Esophagus muscularis mucosa (tissue), 4 donors: ENCODE measurements at regions not wholly inside any gene's neighbourhood (a gene's known extent, or its start where the extent isn't known, plus 50 kb on each side); places are given as distances from the start of the nearest gene placed in this dataset.

Source experiments
- DNase-seq: peaks from one replicate; pipeline ENCODE4 v3.0.0-alpha.2; 2017; ENCODE audit errors: extremely low spot score
- H3K27ac ChIP-seq, 4 donors: fragments of 200-600 bp; sonication (generic); replicated peaks in 1 of 4; 1 replicate in 3 of 4; 2 replicates in 1 of 4; pipeline ENCODE4 v1.5.1; 2016 to 2019; ENCODE audit warnings: mild to moderate bottlenecking in 1 of 4
- H3K27me3 ChIP-seq, 4 donors: fragments of 200-600 bp; sonication (generic); one replicate each; pipeline versions ENCODE4 v1.5.1 to v1.6.0; 2016 to 2019
- H3K36me3 ChIP-seq, 4 donors: fragments of 200-600 bp; sonication (generic); one replicate each; pipeline ENCODE4 v1.5.1; 2016 to 2019
- H3K4me1 ChIP-seq, 4 donors: fragments of 200-600 bp; sonication (generic); one replicate each; pipeline ENCODE4 v1.5.1; 2016 to 2019
- H3K4me3 ChIP-seq, 4 donors: fragments of 200-600 bp; sonication (generic); 1 replicate in 2 of 4; 2 replicates in 2 of 4; pipeline ENCODE4 v1.5.1; 2016 to 2019; ENCODE audit warnings: mild to moderate bottlenecking in 4 of 4, moderate library complexity in 1 of 4
- H3K9me3 ChIP-seq, 4 donors: fragments of 200-600 bp; sonication (generic); 1 replicate in 3 of 4; 2 replicates in 1 of 4; pipeline ENCODE4 v1.5.1; 2016 to 2019
- CTCF ChIP-seq, 3 experiments: fragments of 200-600 bp in 2 of 3; fragments of 450-650 bp in 1 of 3; sonication (generic) in 2 of 3; IDR thresholded peaks; one replicate each; pipeline ENCODE4 v1.5.1; 2017 to 2019; ENCODE audit warnings: antibody characterized with exemption in 3 of 3, mild to moderate bottlenecking in 2 of 3, moderate library complexity in 1 of 3
- EP300 ChIP-seq: sonication (generic); formaldehyde crosslinking; IDR thresholded peaks from one replicate; pipeline ENCODE4 v1.6.1; 2017; ENCODE audit warnings: antibody characterized with exemption
- POLR2A ChIP-seq: fragments of 450-650 bp; IDR thresholded peaks from one replicate; pipeline ENCODE4 v1.6.1; 2017; ENCODE audit warnings: antibody characterized with exemption, moderate library complexity, mild to moderate bottlenecking, low read depth
- POLR2AphosphoS5 ChIP-seq, 2 donors: sonication (generic); formaldehyde crosslinking; IDR thresholded peaks; one replicate each; pipeline ENCODE4 v1.6.1; 2017; ENCODE audit warnings: antibody characterized with exemption in 2 of 2
- WGBS: methylation state at CpG from one replicate; pipeline ENCODE4 v1.1.5; 2018; 5-methylcytosine and 5-hydroxymethylcytosine counted together
- intact Hi-C: fragments of 100-400 bp; cut with DNase I; formaldehyde crosslinking; loops from one replicate; pipeline ENCODE4 v1.15.1; 2023

GRCh38 chr2:219851169-219851568, 223.7 kb downstream of the SLC4A3 start:
- H3K27me3 ChIP-seq, result peaks cover 0 to 55% (median 0%) of the 10 kb centered on the region in 4 donors
- no peaks in the 10 kb centered on the region for H3K9me3 ChIP-seq
- no peak for DNase-seq
- TF ChIP-seq CTCF (IDR thresholded peaks at IDR 0.05) (no peak), POLR2AphosphoS5 (IDR thresholded peaks at IDR 0.05) (no peak), POLR2A (no peak), EP300 (no peak)
- H3K36me3 ChIP-seq, result no peaks in the 10 kb centered on the region
- intact Hi-C loops, result no loop called here
- 52% methylated on average over 6 of the region's 6 CpGs for WGBS
- H3K4me3 ChIP-seq, result no peak overlapping the region
- peaks cover 6 to 13% (median 10%) of the 10 kb centered on the region in 4 donors for H3K4me1 ChIP-seq
- H3K27ac ChIP-seq, result no peak overlapping the region

GRCh38 chr2:219851801-219852481, 224.5 kb downstream of the SLC4A3 start:
- DNase-seq, result no peak
- H3K27me3 ChIP-seq, result peaks cover 0 to 59% (median 0%) of the 10 kb centered on the region in 4 donors

GRCh38 chr2:219852626-219853025, 225.2 kb downstream of the SLC4A3 start:
- Histone ChIP-seq H3K4me3 (peak overlapping the region in 1 of 4 donors; percentile 40), H3K27ac (no peak overlapping the region), H3K4me1 (peaks cover 6 to 13% (median 10%) of the 10 kb centered on the region in 4 donors), H3K27me3 (peaks cover 0 to 66% (median 0%) of the 10 kb centered on the region in 4 donors), H3K9me3 (no peaks in the 10 kb centered on the region), H3K36me3 (no peaks in the 10 kb centered on the region)
- 39% methylated on average over 12 of the region's 12 CpGs for WGBS
- no peak for DNase-seq
- no peak for TF ChIP-seq EP300
- TF ChIP-seq POLR2A, result no peak
- no peak for TF ChIP-seq POLR2AphosphoS5 (IDR thresholded peaks at IDR 0.05)
- TF ChIP-seq CTCF (IDR thresholded peaks at IDR 0.05), result no peak
- intact Hi-C loops, result no loop called here

More at GRCh38 chr2:219851801-219852481, 224.5 kb downstream of the SLC4A3 start:
- WGBS, result 19% methylated on average over 12 of the region's 22 CpGs
- Histone ChIP-seq H3K4me3 (peak overlapping the region; percentile 13 to 43 (median 34)), H3K27ac (no peak overlapping the region), H3K4me1 (peaks cover 6 to 13% (median 10%) of the 10 kb centered on the region in 4 donors), H3K36me3 (no peaks in the 10 kb centered on the region), H3K9me3 (no peaks in the 10 kb centered on the region)
- intact Hi-C loops, result no loop called here
- no peak for TF ChIP-seq CTCF (IDR thresholded peaks at IDR 0.05)
- no peak for TF ChIP-seq POLR2AphosphoS5 (IDR thresholded peaks at IDR 0.05)
- TF ChIP-seq EP300, result no peak
- no peak for TF ChIP-seq POLR2A

GRCh38 chr2:219856602-219857001, 229.2 kb downstream of the SLC4A3 start:
- WGBS, result 90% methylated on average over 3 of the region's 3 CpGs
- H3K27me3 ChIP-seq, result peaks cover 0 to 44% (median 0%) of the 10 kb centered on the region in 4 donors
- intact Hi-C loops, result no loop called here
- no peak overlapping the region for H3K27ac ChIP-seq
- peaks cover 6 to 12% (median 8%) of the 10 kb centered on the region in 4 donors for H3K4me1 ChIP-seq
- DNase-seq, result no peak
- no peak for TF ChIP-seq EP300
- no peak for TF ChIP-seq CTCF (IDR thresholded peaks at IDR 0.05)
- TF ChIP-seq POLR2A, result no peak
- TF ChIP-seq POLR2AphosphoS5 (IDR thresholded peaks at IDR 0.05), result no peak
- no peaks in the 10 kb centered on the region for H3K36me3 ChIP-seq
- H3K9me3 ChIP-seq, result no peaks in the 10 kb centered on the region
- H3K4me3 ChIP-seq, result no peak overlapping the region

- Histone ChIP-seq H3K4me1 (peaks cover 0 to under 1% (median 0%) of the 10 kb centered on the region in 4 donors), H3K36me3 (no peaks in the 10 kb centered on the region), H3K27ac (no peak overlapping the region), H3K9me3 (no peaks in the 10 kb centered on the region), H3K4me3 (no peak overlapping the region), H3K27me3 (peaks cover 0 to 37% (median 0%) of the 10 kb centered on the region in 4 donors)
- intact Hi-C loops, result no loop called here
- 49% methylated on average over 4 of the region's 4 CpGs for WGBS
- DNase-seq, result no peak
- no peak for TF ChIP-seq CTCF (IDR thresholded peaks at IDR 0.05)
- no peak for TF ChIP-seq POLR2AphosphoS5 (IDR thresholded peaks at IDR 0.05)
- no peak for TF ChIP-seq EP300
- TF ChIP-seq POLR2A, result no peak
Observed at GRCh38 chr2:219857751-219858150, 230.3 kb downstream of the SLC4A3 start.
